Myocyte (in vitro differentiated cells): ENCODE measurements at regions not wholly inside any gene's neighbourhood (a gene's known extent, or its start where the extent isn't known, plus 50 kb on each side); places are given as distances from the start of the nearest gene placed in this dataset.

Source experiments
- DNase-seq: peaks from one replicate; pipeline ENCODE4 v3.0.0-alpha.2; 2012; ENCODE audit warnings: low read depth

- no peak for DNase-seq
Observed at GRCh38 chr20:11546939-11547338, 370.8 kb upstream of the BTBD3 start.

GRCh38 chr20:11549172-11550103 is 368.3 kb upstream of the BTBD3 start:
- DNase-seq = no peak

- DNase-seq = no peak
Observed at GRCh38 chr20:11550657-11551338, 366.9 kb upstream of the BTBD3 start.

GRCh38 chr20:11551479-11551878 is 366.2 kb upstream of the BTBD3 start:
- peak; percentile 33 for DNase-seq

- peak; percentile 5 for DNase-seq
Observed at GRCh38 chr20:11553603-11554002, 364.1 kb upstream of the BTBD3 start.

GRCh38 chr20:11555510-11555909 is 362.2 kb upstream of the BTBD3 start:
- DNase-seq = no peak

- no peak for DNase-seq
Observed at GRCh38 chr20:11556410-11556809, 361.3 kb upstream of the BTBD3 start.

GRCh38 chr20:11564491-11564890 is 353.2 kb upstream of the BTBD3 start:
- DNase-seq = no peak

GRCh38 chr20:11569163-11569562 is 348.5 kb upstream of the BTBD3 start:
- DNase-seq = peak; percentile 36

GRCh38 chr20:11573507-11573906 is 344.2 kb upstream of the BTBD3 start:
- DNase-seq = no peak

GRCh38 chr20:11581271-11581670 is 336.4 kb upstream of the BTBD3 start:
- DNase-seq = peak; percentile 4

- no peak for DNase-seq
Observed at GRCh38 chr20:11582060-11582459, 335.6 kb upstream of the BTBD3 start.

- DNase-seq = peak; percentile 10
Observed at GRCh38 chr20:11585752-11586352, 331.8 kb upstream of the BTBD3 start.

- no peak for DNase-seq
Observed at GRCh38 chr20:11588875-11589274, 328.8 kb upstream of the BTBD3 start.

- DNase-seq = no peak
Observed at GRCh38 chr20:11591965-11592364, 325.7 kb upstream of the BTBD3 start.

- DNase-seq = no peak
Observed at GRCh38 chr20:11604339-11604738, 313.4 kb upstream of the BTBD3 start.

GRCh38 chr20:11607047-11607446 is 310.6 kb upstream of the BTBD3 start:
- no peak for DNase-seq

- DNase-seq = no peak
Observed at GRCh38 chr20:11608736-11609135, 309.0 kb upstream of the BTBD3 start.

GRCh38 chr20:11624704-11625103 is 293.0 kb upstream of the BTBD3 start:
- DNase-seq = no peak

- DNase-seq = no peak
Observed at GRCh38 chr20:11626551-11626950, 291.1 kb upstream of the BTBD3 start.

- no peak for DNase-seq
Observed at GRCh38 chr20:11642866-11643265, 274.8 kb upstream of the BTBD3 start.

GRCh38 chr20:11646359-11646758 is 271.3 kb upstream of the BTBD3 start:
- DNase-seq = no peak
